ENCODE measurements at regions not wholly inside any gene's neighbourhood (a gene's known extent, or its start where the extent isn't known, plus 50 kb on each side); places are given as distances from the start of the nearest gene placed in this dataset.

GRCh38 chr3:146308682-146309081 is 57.8 kb upstream of the PLSCR4 start:
- intact Hi-C loops (cut with micrococcal nuclease; ENCODE audit: unreplicated experiment): loop anchor here (2.0 kb wide), 1 partner anchor 74 kb away; no protein-coding TSS in a partner anchor
- TF ChIP-seq EZH2 (IDR thresholded peaks at IDR 0.05; ENCODE audit: borderline replicate concordance, low read depth, low read length, poor library complexity, severe bottlenecking): no peak
- TF ChIP-seq, protein P1, sequence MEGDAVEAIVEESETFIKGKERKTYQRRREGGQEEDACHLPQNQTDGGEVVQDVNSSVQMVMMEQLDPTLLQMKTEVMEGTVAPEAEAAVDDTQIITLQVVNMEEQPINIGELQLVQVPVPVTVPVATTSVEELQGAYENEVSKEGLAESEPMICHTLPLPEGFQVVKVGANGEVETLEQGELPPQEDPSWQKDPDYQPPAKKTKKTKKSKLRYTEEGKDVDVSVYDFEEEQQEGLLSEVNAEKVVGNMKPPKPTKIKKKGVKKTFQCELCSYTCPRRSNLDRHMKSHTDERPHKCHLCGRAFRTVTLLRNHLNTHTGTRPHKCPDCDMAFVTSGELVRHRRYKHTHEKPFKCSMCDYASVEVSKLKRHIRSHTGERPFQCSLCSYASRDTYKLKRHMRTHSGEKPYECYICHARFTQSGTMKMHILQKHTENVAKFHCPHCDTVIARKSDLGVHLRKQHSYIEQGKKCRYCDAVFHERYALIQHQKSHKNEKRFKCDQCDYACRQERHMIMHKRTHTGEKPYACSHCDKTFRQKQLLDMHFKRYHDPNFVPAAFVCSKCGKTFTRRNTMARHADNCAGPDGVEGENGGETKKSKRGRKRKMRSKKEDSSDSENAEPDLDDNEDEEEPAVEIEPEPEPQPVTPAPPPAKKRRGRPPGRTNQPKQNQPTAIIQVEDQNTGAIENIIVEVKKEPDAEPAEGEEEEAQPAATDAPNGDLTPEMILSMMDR (conservative IDR thresholded peaks at IDR 0.05; ENCODE audit: low read depth, low read length): no peak

GRCh38 chr3:146308222-146308621 is 57.3 kb upstream of the PLSCR4 start:
- CTCF ChIA-PET: no interaction called here
- POLR2A ChIA-PET (ENCODE audit: low non-redundant PET): no interaction called here
- Histone ChIP-seq H3K4me1 (ENCODE audit: insufficient read depth, low read length, poor library complexity, severe bottlenecking) (peaks cover 10% of the 10 kb centered on the region), H3K4me3 (ENCODE audit: low read depth, low read length, poor library complexity, severe bottlenecking) (no peak overlapping the region), H3K27me3 (replicated peaks; ENCODE audit: insufficient read depth, low read depth, low read length, poor library complexity) (no peaks in the 10 kb centered on the region), H3K36me3 (ENCODE audit: insufficient read depth, low read length, poor library complexity, severe bottlenecking) (no peaks in the 10 kb centered on the region), H3K9me3 (ENCODE audit: low read depth, low read length, poor library complexity, severe bottlenecking) (peaks cover 11% of the 10 kb centered on the region), H3K27ac (ENCODE audit: low read depth, low read length, poor library complexity, severe bottlenecking) (peak overlapping the region; percentile 48)
- intact Hi-C loops (cut with micrococcal nuclease; ENCODE audit: unreplicated experiment): loop anchor here (2.0 kb wide), 1 partner anchor 73 kb away; no protein-coding TSS in a partner anchor
- no peak for TF ChIP-seq EZH2 (IDR thresholded peaks at IDR 0.05; ENCODE audit: borderline replicate concordance, low read depth, low read length, poor library complexity, severe bottlenecking)
- TF ChIP-seq, protein P1 (conservative IDR thresholded peaks at IDR 0.05; ENCODE audit: low read depth, low read length): no peak
- peak; percentile 12 for DNase-seq (ENCODE audit: low spot score)
- no TSS peak for BruUV-seq (replicated peaks)

More at GRCh38 chr3:146308682-146309081, 57.8 kb upstream of the PLSCR4 start:
- BruUV-seq (replicated peaks): no TSS peak
- ChIA-PET POLR2A (ENCODE audit: low non-redundant PET) (no interaction called here), CTCF (no interaction called here)
- Histone ChIP-seq H3K4me1 (ENCODE audit: insufficient read depth, low read length, poor library complexity, severe bottlenecking) (peaks cover 10% of the 10 kb centered on the region), H3K27ac (ENCODE audit: low read depth, low read length, poor library complexity, severe bottlenecking) (peak overlapping the region; percentile 48), H3K27me3 (replicated peaks; ENCODE audit: insufficient read depth, low read depth, low read length, poor library complexity) (no peaks in the 10 kb centered on the region), H3K36me3 (ENCODE audit: insufficient read depth, low read length, poor library complexity, severe bottlenecking) (no peaks in the 10 kb centered on the region), H3K9me3 (ENCODE audit: low read depth, low read length, poor library complexity, severe bottlenecking) (peaks cover 11% of the 10 kb centered on the region), H3K4me3 (ENCODE audit: low read depth, low read length, poor library complexity, severe bottlenecking) (no peak overlapping the region)
- peak; percentile 67 for DNase-seq (ENCODE audit: low spot score)

DNA sequence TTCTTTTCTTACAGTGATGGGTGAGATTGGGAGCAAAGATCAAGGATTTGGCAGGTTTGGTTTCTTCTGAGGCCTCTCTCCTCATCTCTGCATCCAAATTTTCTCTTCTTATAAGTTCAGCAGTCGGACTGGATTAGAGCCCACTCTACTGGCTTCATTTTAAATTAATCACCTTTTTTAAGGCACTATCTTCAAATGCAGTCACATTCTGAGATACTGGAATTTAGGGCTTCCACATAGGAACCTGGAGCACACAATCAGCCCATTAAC is 56.5 kb upstream of the PLSCR4 start:
- ChIA-PET CTCF (no interaction called here), POLR2A (ENCODE audit: low non-redundant PET) (no interaction called here)
- Histone ChIP-seq H3K36me3 (ENCODE audit: insufficient read depth, low read length, poor library complexity, severe bottlenecking) (no peaks in the 10 kb centered on the region), H3K27me3 (replicated peaks; ENCODE audit: insufficient read depth, low read depth, low read length, poor library complexity) (no peaks in the 10 kb centered on the region), H3K27ac (ENCODE audit: low read depth, low read length, poor library complexity, severe bottlenecking) (no peak overlapping the region), H3K9me3 (ENCODE audit: low read depth, low read length, poor library complexity, severe bottlenecking) (peaks cover 11% of the 10 kb centered on the region), H3K4me1 (ENCODE audit: insufficient read depth, low read length, poor library complexity, severe bottlenecking) (peaks cover 10% of the 10 kb centered on the region), H3K4me3 (ENCODE audit: low read depth, low read length, poor library complexity, severe bottlenecking) (no peak overlapping the region)
- intact Hi-C loops (cut with micrococcal nuclease; ENCODE audit: unreplicated experiment): no loop called here
- BruUV-seq (replicated peaks): no TSS peak
- TF ChIP-seq, protein P1 (conservative IDR thresholded peaks at IDR 0.05; ENCODE audit: low read depth, low read length): no peak
- no peak for TF ChIP-seq EZH2 (IDR thresholded peaks at IDR 0.05; ENCODE audit: borderline replicate concordance, low read depth, low read length, poor library complexity, severe bottlenecking)
- DNase-seq (ENCODE audit: low spot score): no peak
